ENCODE measurements at regions not wholly inside any gene's neighbourhood (a gene's known extent, or its start where the extent isn't known, plus 50 kb on each side); places are given as distances from the start of the nearest gene placed in this dataset.

DNA sequence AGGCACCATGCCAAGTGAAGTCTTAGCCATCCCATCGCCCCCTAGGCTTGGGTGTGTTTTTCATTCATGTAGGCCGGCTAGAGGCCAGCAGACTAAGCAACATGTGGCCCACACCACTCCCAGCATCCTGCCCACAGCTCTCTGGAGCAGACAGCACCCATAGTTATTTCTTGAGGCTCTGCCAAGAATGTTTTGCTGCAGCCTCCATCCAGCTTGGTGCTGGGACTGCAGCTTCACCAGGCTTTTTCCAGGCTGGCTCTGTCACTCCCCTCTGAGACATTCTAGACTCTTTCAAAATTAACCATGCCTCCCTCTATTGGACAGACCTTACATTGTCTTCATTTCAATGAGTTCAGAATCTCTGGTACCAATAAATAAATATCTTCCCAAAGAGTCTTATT lies 104.2 kb downstream of the DUSP10 start:
- no peak for DNase-seq

DNA sequence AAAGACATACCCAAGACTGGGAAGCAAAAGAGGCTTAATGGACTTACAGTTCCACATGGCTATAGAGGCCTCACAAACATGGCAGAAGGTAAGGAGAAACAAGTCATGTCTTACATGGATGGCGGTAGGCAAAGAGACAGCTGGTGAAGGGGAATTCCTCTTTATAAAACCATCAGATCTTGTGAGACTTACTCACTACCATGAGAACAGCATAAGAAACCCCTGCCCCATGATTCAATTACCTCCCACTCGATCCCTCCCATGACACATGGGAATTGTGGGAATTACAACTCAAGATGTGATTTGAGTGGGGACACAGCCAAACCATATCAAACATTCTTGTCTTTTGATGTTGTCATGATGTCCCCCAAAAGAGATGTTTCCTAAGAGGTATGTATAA lies 103.3 kb downstream of the DUSP10 start:
- DNase-seq, result no peak

GRCh38 chr1:221641811-221642210 lies 100.1 kb downstream of the DUSP10 start:
- DNase-seq, result no peak

DNA sequence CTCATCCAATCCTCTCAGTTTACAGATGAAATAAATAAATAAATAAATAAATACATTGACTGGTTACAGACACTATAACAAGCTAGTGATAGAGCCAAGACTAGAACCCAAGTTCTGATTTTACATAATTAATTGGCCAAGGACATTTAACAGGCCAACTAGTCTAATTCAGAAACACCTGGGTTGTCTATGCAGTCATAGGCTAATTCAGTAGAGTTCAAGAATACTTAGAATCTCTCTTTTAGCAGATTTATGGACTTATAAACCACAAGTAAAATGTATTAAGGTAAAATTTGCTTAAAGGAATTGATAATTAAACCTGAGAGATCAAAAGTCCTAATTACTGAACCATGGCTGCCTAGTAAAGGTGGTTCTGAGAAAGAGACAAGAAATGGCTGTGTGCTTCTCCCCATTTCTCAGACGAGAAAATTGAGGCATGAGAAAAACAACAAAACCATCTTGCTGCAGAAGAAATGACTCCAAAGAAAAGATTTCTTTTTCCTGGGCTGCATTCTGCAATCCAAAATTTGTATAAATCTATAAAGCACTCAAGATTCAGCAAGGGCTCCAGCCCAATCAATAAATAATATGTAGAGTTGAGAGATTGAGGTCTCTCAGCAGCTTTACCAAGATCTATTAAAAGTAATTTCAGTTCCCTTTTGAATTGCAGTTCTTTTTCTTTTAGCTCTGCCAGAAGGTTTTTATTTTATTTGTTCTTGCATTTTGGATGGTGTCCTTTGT lies 98.3 kb downstream of the DUSP10 start:
- no peak for DNase-seq

DNA sequence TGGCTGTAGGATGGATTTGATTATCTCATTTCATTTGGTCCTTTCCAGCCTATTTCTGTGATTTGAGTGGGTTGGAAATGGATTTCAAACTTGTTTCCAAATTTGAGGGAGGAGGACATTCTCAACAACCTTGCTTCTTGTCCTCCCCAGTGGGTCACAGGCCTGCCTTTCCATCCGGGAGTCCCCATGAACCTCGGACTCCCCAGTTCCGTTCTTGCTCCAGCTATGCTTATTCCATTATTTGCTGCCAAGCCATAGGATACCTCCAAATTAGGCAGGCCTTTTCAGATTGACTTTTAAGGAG lies 97.8 kb downstream of the DUSP10 start:
- no peak for DNase-seq

DNA sequence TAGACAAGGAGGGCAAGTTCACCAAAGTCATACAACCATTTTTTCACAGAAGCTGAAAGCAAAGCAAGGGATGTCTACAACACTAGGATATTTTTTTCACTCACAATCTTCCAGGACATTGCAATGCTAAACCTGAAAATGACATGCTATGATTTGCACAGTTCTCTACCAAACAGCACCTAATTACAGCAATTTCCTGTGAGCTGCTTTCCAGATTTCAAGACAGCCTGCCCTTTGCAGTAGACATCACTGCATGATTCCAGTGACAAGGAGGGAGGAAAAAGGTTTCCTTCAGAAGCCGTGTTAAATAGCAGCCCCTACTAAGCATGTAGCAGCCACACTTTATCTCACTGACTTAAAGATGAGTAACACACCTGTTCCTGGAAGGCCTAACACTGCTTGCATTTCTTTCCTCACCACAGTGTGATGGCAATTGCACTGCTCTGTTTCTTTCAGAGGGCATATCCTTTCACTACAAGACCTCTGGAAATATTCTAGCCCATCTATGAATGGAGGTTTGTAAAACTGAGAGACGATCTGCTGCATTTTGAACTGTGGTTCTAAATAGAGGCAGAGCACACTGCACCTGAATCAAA lies 97.1 kb downstream of the DUSP10 start:
- no peak for DNase-seq

DNA sequence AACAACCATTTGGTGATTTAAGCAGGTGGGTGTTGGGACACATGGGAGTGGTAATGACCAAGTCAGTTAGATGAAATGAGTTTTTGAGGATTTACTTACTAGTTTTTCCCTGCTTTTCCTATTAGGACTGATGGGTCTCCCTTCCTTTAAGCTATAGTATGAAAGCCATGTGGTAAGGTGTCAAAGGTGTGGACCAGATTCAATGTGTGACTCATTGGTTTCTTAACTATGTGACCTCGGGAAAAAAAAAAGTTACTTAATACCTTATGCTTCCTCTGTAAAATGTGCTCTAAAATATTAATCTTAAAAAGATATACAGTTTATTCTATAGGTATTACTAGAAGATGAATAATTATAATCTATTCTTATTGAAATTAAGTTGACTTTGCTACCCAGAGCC lies 93.7 kb downstream of the DUSP10 start:
- DNase-seq, result no peak

All from GOT3 (cell line).